ENCODE measurements at regions not wholly inside any gene's neighbourhood (a gene's known extent, or its start where the extent isn't known, plus 50 kb on each side); places are given as distances from the start of the nearest gene placed in this dataset.
"Not testable (repeated sequence)": the region's sequence is repeated elsewhere in the genome, so short reads cannot be mapped to it uniquely, and the experiment has no call there.

DNA sequence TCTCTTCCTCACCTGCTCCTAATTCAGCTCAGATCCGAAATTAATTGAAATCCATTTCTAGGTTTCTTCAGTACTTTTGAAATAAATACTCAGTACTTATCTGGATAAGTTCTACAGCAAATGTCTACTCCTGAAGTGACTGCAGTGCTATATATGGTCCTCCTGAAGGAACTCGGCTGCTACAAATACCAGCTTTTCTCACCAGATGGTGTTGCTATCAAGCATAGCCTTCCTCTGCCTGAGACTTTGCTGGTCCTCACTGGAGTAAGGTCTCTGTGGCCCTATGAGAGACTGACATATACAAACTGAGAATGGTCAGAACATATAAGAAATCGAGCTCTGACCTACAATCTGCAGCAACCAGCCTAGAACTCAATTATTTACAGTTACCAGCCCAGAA lies 161.6 kb downstream of the NDFIP2 start:
- no peak for DNase-seq

DNA sequence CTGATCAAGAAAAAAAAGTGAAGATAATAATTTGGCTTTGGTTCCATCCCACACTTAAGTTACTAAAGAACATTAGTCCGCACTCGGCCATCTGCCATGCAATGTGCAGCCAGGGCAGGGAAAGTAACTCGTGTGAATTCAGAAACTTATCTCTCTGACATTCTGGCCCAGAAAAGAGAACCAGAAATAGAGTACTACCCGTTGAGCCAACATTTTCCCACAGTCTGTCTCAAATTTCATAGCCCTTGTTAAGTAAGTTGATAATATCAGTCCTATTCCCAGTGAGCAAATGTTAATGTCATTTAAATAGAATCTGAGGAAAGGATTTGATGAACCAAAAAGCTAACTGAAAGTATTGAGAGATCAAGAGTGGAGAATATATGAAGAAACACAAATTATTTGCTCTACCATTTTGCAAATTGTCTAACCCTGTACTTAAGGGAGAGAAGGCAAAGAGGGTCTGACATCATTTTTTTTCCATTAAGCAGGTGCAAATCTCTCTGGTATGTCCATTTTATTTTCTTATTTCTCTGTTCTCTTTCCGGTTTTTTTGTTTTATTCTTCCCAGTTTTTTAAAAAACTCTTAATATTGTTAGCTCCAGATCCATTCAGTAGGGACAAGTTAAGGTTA lies 156.3 kb downstream of the NDFIP2 start:
- DNase-seq: no peak

GRCh38 chr13:79631051-79631659 lies 150.2 kb downstream of the NDFIP2 start:
- no peak for DNase-seq

DNA sequence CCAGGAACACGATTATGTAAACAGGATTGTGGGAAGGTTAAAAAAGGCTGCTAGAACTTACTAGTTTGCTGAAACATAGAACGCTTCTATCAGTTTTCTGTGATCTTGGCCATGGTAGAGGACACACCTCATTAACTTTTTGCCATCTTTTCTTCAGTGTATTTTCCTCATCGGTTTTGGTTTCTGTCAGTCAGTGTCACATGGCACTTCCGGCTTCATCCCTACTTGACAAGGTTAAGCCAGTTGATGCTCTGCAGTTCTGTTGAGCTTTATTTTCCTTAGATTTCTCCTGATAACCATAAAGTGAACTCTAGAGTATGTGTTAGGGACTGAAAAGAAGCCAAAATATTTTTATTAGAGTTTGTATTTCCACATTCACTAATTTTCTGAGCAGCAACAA lies 147.5 kb downstream of the NDFIP2 start:
- DNase-seq: no peak

GRCh38 chr13:79626924-79627323 lies 146.0 kb downstream of the NDFIP2 start:
- DNase-seq: no peak

DNA sequence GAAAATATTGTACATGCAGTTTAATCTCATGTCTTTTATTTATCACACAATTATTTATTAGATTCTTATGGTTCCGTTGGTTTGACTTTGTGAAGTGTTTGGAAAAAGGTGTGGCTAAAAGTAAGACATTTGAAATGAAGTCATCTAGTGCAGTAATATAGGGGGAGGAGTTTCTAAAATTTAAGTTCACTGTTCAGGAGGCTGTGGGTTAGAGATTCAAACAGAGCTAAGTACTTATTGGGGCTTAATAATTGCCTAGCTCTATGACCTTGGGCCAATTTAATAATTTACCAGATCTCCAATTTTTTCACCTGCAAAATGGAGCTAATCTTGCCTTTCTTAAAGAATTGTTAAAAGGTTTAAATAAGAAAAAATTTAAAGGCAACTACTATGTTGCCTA lies 144.6 kb downstream of the NDFIP2 start:
- DNase-seq: no peak

DNA sequence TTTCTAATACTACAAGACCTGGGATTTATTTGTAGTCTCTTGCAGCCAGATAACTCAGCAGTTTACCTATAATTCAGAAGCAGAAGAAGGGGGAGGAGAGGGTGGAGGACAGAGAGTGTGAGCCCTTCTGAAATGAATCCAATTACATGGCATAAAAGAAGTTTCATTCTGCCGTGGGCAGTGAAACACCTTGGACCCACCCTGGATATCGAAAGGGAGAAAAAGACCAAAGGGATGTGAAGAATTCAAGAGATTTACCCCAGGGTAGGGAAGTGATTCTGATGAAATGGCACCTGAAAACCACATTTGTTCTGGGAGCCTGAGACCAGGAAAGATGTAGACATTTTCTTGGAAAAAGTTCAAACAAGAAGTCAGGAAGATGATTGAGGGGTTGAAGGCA lies 140.9 kb downstream of the NDFIP2 start:
- no peak for DNase-seq

GRCh38 chr13:79621449-79621848 lies 140.5 kb downstream of the NDFIP2 start:
- DNase-seq: no peak

- DNase-seq: no peak
Measured at GRCh38 chr13:79614250-79614918, 133.4 kb downstream of the NDFIP2 start.

- DNase-seq: no peak
Measured at GRCh38 chr13:79612604-79613003, 131.6 kb downstream of the NDFIP2 start.

DNA sequence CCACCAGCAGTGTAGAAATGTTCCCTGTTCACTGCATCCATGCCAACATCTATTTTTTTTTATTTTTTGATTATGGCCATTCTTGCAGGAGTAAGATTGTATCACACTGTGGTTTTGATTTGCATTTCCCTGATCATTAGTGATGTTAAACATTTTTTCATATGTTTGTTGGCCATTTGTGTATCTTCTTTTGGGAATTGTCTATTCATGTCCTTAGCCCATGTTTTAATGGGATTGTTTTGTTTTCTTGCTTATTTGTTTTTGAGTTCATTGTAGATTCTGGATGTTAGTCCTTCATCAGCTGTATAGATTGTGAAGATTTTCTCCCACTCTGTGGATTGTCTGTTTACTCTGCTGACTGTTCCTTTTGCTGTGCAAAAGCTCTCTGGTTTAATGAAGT lies 126.9 kb downstream of the NDFIP2 start:
- DNase-seq: not testable (repeated sequence)
